ENCODE measurements at regions not wholly inside any gene's neighbourhood (a gene's known extent, or its start where the extent isn't known, plus 50 kb on each side); places are given as distances from the start of the nearest gene placed in this dataset.
"Not testable (repeated sequence)": the region's sequence is repeated elsewhere in the genome, so short reads cannot be mapped to it uniquely, and the experiment has no call there.

DNA sequence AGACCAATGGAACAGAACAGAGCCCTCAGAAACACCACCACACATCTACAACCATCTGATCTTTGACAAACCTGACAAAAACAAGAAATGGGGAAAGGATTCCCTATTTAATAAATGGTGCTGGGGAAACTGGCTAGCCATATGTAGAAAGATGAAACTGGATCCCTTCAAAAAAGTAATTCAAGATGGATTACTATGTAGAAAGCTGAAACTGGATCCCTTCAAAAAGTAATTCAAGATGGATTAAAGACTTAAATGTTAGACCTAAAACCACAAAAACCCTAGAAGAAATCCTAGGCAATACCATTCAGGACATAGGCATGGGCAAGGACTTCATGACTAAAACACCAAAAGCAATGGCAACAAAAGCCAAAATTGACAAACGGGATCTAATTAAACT lies 221.6 kb upstream of the EDNRA start:
- not testable (repeated sequence) for DNase-seq

DNA sequence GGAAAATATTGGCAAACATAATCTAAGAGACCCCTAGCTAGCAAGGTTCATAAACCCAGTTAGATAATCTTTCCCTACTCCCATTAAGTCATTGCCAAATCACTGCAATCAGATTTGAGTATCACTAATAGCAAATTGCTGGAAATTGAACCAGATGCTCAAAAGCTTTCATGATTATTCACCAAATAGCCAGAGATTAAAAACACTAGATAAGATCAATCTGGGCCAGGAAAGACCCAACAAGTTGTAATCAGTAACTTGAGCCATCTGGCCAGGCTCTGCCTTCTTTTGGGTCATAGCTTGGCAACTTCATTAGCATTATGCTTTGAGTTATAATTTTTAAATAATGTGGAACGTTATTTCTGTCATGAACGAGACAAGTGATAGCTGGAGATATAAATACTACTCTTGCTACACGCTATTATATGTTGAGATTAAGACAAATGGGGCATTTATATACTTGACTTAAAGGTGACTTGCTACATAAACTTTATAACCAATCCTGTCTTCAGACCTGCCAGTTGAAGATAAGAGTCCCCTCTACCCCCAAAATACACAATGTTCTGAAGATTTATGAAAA lies 196.6 kb upstream of the EDNRA start:
- no peak for DNase-seq

DNA sequence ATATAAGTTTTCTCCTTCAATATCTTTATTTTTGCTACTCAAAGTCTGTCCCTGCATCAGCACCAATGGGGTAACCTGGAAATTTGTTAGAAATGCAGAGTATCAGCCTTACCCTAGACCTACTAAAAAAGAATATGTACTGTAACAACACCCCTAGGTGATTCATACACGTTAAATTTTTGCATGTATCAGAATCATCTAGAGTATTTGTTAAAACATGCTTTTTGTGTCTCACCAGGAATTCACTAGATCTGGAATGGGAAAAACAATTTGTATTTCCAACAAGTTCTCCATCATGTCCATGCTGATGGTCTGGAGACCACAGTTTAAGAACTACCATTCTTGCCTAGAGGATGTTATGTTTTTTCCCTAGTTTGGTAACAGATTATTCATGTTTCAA lies 196.0 kb upstream of the EDNRA start:
- DNase-seq, result no peak

DNA sequence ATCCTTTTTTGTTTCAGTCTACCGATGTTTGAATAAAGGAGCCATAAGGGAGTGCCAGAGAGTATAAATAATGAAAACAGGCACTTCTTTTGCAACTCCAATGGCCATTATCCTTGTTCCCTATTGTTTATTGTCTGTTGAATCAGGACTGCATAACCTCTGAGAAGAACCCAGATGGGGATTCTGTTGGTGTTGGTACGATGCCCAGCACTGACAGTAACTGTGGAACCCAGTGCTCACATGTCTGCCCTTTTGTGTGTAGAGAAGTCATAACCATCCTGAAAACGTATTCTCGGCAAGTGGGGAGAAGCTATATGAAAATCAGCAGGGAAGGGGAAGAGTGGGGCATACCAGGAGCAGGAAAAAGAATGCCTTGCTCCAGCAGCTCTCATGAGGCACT lies 195.1 kb upstream of the EDNRA start:
- no peak for DNase-seq

DNA sequence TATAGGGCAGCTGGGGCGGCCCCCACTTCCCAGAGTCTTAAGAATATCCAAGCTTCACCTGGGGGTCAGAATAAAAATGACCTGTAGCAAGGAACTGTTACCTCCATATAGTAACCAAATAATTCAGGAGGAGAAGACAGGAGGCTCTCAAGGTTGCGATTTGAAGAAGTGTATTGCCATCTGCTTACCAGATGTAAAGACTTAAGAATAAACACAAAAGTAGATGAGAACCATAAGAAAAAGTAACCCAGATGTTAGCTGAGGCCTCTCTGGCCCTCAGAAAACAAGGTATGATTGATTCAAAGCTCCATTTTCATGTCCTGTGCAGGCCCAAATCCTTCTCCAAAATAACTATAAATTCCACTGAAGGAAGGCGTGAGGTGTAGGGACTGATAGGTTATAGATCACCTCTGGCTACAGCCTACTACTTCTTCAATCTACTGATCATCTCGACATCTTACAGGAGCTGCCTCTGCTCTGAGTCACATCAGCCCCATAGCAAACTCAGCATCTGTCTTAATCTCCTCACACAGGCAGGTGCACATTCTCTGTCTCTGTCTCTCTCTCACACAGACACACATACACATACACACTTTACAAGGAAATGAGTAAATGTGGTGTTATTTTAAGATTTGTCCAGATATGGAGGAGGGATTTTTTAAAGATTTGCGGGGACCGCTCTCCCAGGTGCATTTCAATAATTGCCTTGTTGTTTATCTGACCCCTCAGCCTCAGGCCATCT lies 193.9 kb upstream of the EDNRA start:
- DNase-seq, result no peak

DNA sequence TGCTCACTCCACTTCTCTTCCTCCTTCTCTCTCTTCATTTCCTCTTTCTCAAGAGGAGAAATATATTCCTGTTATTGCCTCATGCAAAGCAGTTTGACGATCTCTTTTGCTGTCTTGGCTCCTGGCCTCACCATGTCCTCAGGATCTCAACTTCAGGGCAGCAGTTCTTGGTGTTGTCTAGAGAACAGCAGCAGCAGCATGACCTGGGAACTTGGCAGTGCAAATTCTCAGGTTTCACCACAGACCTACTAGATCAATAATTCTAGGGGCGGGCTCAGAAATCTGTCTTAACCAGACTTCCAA lies 193.4 kb upstream of the EDNRA start:
- DNase-seq, result no peak

DNA sequence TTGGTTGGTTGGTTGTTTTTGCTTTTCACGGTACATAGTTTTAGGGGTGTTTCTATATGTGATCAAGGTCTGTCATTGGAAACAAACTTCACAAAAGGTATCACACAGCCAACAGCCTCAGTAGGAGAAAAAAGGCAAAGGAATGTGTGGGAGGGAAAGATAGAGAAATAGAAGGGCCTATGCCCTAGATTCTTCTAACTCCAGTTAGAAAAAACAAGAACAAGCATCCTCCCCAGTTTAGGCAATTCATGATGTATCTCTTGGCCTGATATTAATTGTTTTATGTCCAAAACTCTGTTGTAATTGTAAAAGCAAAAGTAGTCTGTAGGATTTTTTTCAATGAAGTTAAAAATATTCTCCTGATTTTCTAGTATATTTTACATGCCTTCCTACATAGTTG lies 192.4 kb upstream of the EDNRA start:
- DNase-seq, result no peak

DNA sequence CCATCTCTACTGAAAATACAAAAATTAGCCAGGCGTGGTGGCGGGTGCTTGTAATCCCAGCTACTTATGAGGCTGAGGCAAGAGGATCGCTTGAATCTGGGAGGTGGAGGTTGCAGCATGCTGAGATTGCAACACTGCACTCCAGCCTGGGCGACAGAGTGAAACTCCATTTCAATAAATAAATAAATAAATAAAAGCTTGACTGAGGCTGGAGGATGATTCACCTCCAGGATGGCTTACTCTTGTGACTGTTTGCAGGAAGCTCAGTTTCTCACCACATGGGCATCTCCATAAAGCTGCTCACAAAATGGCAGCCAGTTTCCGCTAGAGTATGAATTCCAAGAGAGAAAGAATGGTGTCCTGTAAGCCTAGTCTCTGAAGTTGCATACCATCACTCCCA lies 191.7 kb upstream of the EDNRA start:
- DNase-seq, result no peak

DNA sequence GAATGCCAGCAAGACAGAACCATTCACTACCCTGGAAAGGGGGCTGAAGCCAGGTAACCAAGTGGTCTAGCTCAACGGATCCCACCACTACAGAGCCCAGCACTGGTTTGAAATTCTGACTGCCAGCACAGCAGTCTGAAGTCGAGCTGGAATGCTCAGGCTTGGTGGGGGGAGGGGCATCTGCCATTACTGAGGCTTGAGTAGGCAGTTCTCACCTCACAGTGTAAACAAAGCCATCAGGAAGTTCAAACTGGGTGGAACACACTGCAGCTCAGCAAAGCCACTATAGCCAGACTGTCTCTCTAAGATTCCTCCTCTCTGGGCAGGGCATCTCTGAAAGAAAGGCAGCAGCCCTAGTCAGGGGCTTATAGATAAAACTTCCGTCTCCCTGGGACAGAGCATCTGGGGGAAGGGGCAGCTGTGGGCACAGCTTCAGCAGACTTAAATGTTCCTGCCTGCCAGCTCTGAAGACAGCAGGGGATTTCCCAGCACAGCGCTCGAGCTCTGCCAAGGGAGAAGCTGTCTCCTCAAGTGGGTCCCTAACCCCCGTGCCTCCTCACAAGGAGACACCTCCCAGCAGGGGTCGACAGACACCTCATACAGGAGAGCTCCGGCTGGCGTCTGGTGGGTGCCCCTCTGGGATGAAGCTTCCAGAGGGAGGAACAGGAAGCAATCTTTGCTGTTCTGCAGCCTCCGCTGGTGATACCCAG lies 188.1 kb upstream of the EDNRA start:
- not testable (repeated sequence) for DNase-seq

DNA sequence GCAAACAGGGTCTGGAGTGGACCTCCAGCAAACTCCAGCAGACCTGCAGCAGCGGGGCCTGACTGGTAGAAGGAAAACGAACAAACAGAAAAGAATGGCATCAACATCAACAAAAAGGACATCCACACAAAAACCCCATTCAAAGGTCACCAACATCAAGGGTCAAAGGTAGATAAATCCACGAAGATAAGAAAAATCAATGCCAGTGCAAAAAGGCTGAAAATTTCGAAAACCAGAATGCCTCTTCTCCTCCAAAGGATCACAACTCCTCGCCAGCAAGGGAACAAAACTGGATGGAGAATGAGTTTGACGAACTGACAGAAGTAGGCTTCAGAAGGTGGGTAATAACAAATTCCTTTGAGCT lies 187.6 kb upstream of the EDNRA start:
- DNase-seq, result not testable (repeated sequence)

DNA sequence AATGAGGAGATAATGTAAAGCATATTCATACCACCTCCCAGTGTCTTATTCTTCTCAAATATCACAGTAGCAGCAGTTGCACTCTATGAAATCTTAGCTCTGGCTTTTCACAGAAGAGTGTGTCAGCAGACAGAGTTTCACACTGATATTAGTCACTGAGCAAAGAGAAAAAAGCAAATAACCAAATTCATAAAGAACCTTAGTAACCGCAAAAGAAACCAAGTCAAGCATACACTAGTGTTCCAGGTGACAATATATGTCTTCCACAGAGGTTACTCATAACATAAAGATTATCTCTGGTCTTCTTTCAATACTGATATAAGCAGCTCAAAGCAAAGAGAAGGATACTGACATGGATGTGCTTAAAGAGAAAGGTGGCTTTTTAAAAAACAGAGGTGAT lies 181.7 kb upstream of the EDNRA start:
- no peak for DNase-seq

DNA sequence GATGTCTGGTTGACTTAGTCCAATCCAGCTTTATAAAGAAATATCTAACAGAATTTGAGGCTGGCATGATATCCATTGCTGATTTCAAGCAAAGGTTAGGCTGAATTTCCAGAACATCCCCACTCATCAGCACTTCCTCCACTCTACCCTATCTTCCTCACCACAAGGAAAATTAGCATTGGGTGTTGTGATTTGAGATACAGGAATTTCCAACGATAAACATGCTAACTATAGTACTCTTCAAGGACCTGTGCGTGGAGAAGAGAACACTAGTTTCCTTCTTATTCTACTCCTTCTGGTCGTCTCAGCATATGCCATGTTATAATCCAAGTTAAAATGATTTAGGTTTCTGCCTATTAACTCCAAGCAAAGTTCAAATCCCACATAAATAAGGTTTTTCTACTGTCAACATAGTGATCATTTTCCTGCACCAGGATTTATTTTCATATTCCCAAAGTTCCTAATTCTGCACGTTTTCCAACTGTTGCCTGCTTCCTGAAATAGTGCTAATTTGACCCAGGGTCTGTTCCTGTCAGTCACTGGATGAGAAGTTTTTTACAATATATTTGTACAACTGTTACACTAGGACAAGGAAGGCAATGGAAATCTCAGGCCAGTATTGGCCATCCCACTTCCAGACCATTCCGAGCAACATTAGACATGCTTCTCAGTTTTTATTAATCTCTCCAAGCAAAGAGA lies 177.6 kb upstream of the EDNRA start:
- no peak for DNase-seq

DNA sequence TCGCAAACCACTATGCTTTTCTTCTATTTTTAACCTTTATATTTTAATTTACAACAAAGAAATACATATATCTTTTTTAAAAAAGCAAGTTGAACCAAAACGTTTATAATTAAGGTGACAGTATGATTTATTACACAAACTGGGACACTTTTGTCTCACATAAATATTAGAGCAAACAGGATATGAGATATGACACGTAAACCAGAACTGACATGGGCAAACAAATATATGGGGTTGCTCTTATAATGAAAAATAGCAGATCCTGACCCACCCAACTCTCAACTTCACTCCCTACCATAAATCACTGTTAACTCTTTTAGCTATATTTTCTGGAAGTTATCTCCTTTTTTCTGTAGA lies 177.0 kb upstream of the EDNRA start:
- no peak for DNase-seq

DNA sequence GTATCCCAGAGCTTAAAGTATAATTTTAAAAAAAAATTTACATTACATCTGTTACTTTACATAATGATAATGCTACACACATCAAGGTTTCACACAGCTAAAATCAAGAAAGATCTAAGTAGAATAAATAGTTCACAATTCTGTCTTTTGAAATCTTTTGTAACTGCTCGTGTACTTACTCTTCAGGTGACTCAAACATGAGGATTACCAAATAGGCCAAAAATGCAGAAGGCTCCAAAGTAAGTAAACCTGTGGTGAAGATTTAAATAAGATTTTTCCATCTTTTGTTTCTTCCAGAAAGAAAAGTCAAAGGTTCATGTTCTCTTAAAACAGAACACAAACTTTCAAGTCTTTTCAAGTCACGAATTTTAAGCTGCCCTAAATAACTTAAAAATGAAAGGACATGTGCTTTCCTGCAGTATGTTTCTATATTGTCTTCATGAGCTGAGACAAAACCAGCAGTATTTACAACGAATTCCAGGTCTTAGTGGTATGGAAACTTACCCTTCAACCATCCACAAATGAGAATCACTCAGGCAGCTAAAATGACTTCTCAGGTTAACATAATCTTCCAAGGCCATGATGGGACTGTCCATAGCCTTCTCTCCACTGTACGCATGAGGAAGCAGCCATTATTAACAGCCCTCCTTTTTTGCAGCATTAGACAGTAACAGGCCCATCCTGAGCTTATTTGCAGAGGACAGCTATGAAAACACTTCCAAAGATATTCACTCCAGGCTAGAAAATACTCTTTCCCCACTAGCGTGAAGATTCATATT lies 172.8 kb upstream of the EDNRA start:
- no peak for DNase-seq

DNA sequence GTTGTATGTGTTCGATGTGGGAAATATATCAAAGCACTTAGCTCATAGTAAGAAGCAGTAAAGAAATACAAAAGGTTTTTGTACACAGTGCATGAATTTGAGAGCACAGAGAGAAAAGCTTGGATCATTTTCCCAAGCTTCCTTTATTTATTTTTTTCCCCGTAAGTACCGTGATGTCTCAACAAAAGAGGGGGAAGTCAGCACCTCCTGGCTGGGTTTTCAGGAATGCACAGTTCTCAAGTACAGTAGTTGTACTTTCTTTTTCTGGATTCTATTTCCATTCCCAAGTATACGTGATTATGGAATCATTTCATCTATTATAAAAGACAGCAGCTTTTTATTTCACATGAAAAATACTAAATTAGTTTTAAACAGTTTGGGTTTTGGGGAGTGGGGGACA lies 171.5 kb upstream of the EDNRA start:
- no peak for DNase-seq

DNA sequence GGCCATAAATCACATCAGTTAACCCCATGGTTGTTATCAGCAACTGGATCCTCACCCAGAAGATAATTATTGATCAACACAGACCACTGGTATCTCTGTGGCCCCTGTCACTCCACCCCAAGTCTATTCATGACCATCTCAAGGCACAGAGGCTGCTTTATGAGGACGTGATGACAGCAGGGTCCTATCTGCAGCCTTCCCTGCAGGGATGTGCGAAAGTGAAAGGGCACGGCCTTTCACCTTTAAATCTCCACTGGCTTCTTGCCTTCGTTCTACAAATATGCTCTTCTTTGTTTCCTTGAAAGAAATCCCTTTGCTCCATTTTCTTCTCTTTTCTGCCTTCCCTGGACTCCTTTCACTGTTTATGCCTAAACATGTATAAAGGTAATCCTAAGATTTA lies 170.6 kb upstream of the EDNRA start:
- DNase-seq, result no peak

DNA sequence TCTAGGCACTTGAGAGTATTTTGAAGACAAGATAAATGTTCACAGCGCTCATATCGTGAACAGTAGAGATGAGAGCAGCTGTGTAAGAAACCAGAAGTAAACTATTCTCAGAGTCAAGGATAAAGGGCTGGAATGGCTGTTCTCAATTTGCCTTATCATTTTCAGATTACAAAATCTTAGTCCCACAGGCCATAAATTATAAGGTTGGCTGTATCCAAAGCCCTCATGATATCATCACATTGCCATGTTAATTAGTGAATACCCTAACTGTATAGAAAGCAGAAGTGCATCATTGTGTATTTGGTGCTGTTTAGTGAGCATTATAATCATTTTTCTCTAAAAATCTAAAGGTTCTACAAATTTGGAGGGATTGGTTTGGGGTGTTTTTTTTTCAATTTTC lies 168.9 kb upstream of the EDNRA start:
- DNase-seq, result no peak

DNA sequence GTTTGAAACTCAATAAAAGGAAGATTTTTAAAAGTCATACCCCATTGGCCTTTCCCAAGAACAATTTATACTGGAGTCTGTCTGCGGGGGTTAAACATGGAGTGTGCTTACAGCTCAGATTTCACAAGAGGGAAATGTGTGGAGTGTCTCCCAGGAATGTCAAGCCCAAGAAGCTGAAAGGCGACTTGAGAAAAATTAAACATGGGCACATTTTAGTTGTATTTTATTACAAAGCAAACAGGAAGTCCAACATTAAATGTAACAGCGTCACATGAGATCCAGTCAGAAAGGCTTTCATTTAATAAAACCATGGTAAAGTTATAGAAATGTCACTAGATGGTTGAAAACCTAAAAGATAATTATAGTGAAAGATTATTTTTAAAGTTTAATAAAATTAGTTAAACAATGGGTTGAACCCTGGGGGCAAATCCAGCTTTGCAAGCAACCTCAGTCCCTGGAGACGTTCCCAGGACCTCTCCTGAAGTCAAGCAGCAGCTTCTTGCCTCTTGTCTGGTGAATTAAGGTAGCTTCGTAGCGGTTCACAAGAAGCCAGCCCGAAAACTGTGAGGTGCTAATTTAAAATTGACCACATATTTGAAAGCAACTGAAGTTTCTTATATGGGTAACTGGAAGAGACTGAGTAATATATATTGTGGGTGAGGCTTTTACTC lies 168.4 kb upstream of the EDNRA start:
- no peak for DNase-seq

DNA sequence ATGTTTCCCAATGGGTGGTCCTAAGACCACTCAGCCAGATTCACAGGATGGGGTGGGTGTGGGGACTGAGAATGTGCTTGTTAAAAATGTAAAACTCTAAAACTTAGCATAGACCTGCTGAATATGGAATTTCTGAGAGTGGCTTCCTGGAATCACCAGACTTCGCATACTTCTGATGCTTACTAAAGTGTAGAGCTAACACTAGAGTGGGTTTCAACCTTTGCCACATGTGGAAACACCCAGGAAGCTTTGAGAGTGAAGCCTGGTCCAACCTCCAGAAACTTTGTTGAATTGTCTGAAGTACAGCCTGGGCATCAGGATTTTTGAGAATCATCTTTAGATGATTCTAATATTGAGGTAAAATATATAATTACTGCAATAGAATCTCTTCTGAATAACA lies 167.8 kb upstream of the EDNRA start:
- no peak for DNase-seq

DNA sequence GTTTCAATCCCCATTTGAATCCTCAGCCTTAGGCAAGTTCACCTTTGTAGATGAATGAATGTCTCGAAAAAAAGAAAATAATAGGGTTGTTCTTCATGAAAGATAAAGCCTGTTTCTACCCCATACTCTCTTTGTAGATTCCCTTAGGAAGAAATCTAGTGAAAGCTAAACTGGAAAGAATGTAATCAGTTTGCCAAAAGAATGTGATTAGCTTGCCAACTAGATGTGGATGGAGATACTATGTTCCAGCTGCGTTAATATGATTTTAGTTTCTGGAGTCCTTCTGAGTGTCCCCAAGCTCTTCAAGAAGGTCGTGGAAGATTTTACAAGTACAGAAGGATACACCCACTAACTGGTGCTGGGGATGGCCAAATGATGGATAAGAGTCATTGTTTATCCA lies 162.3 kb upstream of the EDNRA start:
- DNase-seq, result no peak

DNA sequence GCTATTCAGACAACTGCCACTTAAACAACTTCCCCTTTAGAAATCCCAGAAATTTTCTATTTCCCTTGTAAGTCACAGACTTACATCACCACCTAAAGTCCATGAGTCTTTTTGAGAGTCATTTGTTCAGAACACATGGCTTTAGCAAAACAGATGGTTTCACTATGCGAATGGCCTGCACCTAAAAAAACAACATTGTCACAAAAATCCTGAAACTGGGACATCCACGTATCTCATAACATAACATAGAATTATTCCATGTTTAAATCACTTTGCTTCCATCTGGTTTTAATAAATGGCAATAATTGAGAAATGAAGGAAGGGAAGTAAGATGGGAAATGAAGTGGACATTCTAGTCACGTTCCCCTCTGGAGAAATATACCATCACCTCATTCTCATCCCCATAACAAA lies 155.3 kb upstream of the EDNRA start:
- DNase-seq, result no peak

DNA sequence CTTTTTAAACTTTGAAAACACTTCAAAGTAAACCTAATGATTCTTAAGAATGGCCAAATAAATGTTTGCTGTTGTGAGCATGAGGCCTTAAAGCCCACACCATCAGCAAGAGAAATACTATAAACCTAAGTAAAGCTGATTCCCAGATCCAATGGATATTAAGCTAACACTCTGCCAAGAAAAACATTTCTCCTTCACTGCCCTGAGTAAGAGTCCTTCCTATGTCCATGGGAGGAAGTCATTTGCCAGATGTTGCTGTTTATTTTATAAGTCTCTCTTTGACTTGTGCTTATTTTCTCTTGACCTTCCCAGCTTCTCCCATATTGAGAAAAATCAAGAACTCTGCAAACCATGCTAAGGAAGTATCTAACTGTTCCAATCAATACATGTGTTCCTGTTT lies 154.3 kb upstream of the EDNRA start:
- no peak for DNase-seq

DNA sequence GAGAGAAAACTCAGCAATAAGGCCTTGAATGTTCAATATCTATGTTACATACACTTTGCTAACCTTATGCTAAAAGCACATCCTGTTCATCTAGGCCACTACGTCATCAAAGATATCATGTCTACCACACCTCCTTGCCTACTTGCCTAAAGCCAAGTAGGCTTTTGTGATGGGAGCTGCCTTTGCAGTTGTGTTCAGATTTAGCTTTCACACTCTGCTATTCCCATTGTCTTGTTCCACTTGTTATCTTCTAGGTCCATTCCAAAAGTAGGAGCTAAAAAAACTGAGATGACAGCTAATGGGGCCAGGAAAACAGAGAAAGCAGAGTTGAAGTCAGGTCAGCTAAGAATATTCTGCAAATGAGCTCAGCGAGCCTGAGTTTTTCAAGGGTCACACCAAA lies 153.6 kb upstream of the EDNRA start:
- DNase-seq, result no peak

All from activated CD4-positive, alpha-beta T cell treated with anti-CD3 and anti-CD28 coated beads, Interleukin-10, Interleukin-2, amounts not matched to agents 100 ng/mL and 50 ng/mL, durations not matched to agents 16 hours and 8 hours (primary cell).